ENCODE measurements at regions not wholly inside any gene's neighbourhood (a gene's known extent, or its start where the extent isn't known, plus 50 kb on each side); places are given as distances from the start of the nearest gene placed in this dataset.

- no peak for DNase-seq (ENCODE audit: low spot score in 2 of 2)
- Histone ChIP-seq H3K4me3 (no peak overlapping the region), H3K9me3 (no peaks in the 10 kb centered on the region)
Measured at GRCh38 chr10:56583316-56583715, 222.3 kb upstream of the ZWINT start.

GRCh38 chr10:56567580-56567979 is 206.5 kb upstream of the ZWINT start:
- Histone ChIP-seq H3K27me3 (no peaks in the 10 kb centered on the region), H3K4me1 (no peaks in the 10 kb centered on the region), H3K27ac (no peak overlapping the region), H3K9me3 (peaks cover 0 to 7% (median 0%) of the 10 kb centered on the region in 4 donors), H3K4me3 (no peak overlapping the region), H3K36me3 (no peaks in the 10 kb centered on the region)
- no peak for TF ChIP-seq CTCF (IDR thresholded peaks at IDR 0.05)
- TF ChIP-seq POLR2A (IDR thresholded peaks at IDR 0.05): no peak
- DNase-seq (ENCODE audit: low spot score in 2 of 2): no peak
- whole genome bisulfite sequencing, 2 donors: 88 to 95% methylated on average over 1 of the region's 1 CpG

More at GRCh38 chr10:56583316-56583715, 222.3 kb upstream of the ZWINT start:
- no peak overlapping the region for H3K27ac ChIP-seq
- 55% methylated on average over 1 of the region's 1 CpG for WGBS, 2 donors
- no peak for TF ChIP-seq POLR2A (IDR thresholded peaks at IDR 0.05)
- TF ChIP-seq CTCF (IDR thresholded peaks at IDR 0.05): no peak
- TF ChIP-seq EP300 (IDR thresholded peaks at IDR 0.05): no peak
- H3K4me1 ChIP-seq: no peaks in the 10 kb centered on the region
- no peaks in the 10 kb centered on the region for H3K36me3 ChIP-seq
- H3K27me3 ChIP-seq: no peaks in the 10 kb centered on the region

GRCh38 chr10:56561336-56561735 is 200.3 kb upstream of the ZWINT start:
- Histone ChIP-seq H3K9me3 (no peaks in the 10 kb centered on the region), H3K4me1 (no peaks in the 10 kb centered on the region), H3K4me3 (no peak overlapping the region), H3K27ac (no peak overlapping the region), H3K27me3 (no peaks in the 10 kb centered on the region), H3K36me3 (no peaks in the 10 kb centered on the region)
- DNase-seq (ENCODE audit: low spot score in 2 of 2): no peak
- TF ChIP-seq CTCF (IDR thresholded peaks at IDR 0.05) (no peak), EP300 (IDR thresholded peaks at IDR 0.05) (no peak), POLR2A (IDR thresholded peaks at IDR 0.05) (no peak)
- WGBS, 2 donors: 86 to 90% methylated on average over 3 of the region's 3 CpGs

- H3K4me1 ChIP-seq: no peaks in the 10 kb centered on the region
- H3K27me3 ChIP-seq: no peaks in the 10 kb centered on the region
- WGBS, 2 donors: 79 to 81% methylated on average over 9 of the region's 9 CpGs
- no peaks in the 10 kb centered on the region for H3K36me3 ChIP-seq
- peaks cover 0 to 4% (median 0%) of the 10 kb centered on the region in 4 donors for H3K9me3 ChIP-seq
- no peak overlapping the region for H3K27ac ChIP-seq
- H3K4me3 ChIP-seq: no peak overlapping the region
- DNase-seq (ENCODE audit: low spot score in 2 of 2): no peak
- TF ChIP-seq CTCF (IDR thresholded peaks at IDR 0.05) (no peak), POLR2A (IDR thresholded peaks at IDR 0.05) (no peak), EP300 (IDR thresholded peaks at IDR 0.05) (no peak)
Measured at GRCh38 chr10:56551037-56551436, 190.0 kb upstream of the ZWINT start.

- no peak overlapping the region for H3K27ac ChIP-seq
- DNase-seq (ENCODE audit: low spot score in 2 of 2): no peak
- H3K36me3 ChIP-seq: no peaks in the 10 kb centered on the region
- no peaks in the 10 kb centered on the region for H3K9me3 ChIP-seq
- no peaks in the 10 kb centered on the region for H3K4me1 ChIP-seq
- 63 to 77% methylated on average over 4 of the region's 4 CpGs for WGBS, 2 donors
- TF ChIP-seq EP300 (IDR thresholded peaks at IDR 0.05) (no peak), CTCF (IDR thresholded peaks at IDR 0.05) (no peak), POLR2A (IDR thresholded peaks at IDR 0.05) (no peak)
- H3K4me3 ChIP-seq: no peak overlapping the region
- no peaks in the 10 kb centered on the region for H3K27me3 ChIP-seq
Measured at GRCh38 chr10:56547163-56547562, 186.1 kb upstream of the ZWINT start.

Measured in tibial nerve (tissue), 4 donors.